MM.1S (cell line): ENCODE measurements at regions not wholly inside any gene's neighbourhood (a gene's known extent, or its start where the extent isn't known, plus 50 kb on each side); places are given as distances from the start of the nearest gene placed in this dataset.

ENCODE experiments used
- DNase-seq: peaks from one replicate; pipeline ENCODE4 v3.0.0-alpha.2; 2015
- H2AFZ ChIP-seq: fragments of 300-600 bp; sonication (generic); 2 replicates; pipeline ENCODE4 v1.6.0; 2016; ENCODE audit warnings: antibody characterized with exemption, low read length
- H3F3A ChIP-seq: fragments of 300-600 bp; sonication (generic); 2 replicates; pipeline ENCODE4 v1.6.1; 2016; ENCODE audit warnings: mild to moderate bottlenecking, antibody characterized with exemption, low read length, moderate library complexity, mixed read lengths; ENCODE audit not compliant: insufficient read depth
- H3K27ac ChIP-seq: fragments of 300-600 bp; sonication (generic); 2 replicates; pipeline ENCODE4 v1.5.1; 2016; ENCODE audit warnings: mild to moderate bottlenecking, low read length
- H3K27me3 ChIP-seq: fragments of 300-600 bp; sonication (generic); replicated peaks from 2 replicates; pipeline ENCODE4 v1.6.0; 2016; ENCODE audit warnings: low read length; ENCODE audit not compliant: insufficient read depth
- H3K36me3 ChIP-seq: fragments of 300-600 bp; sonication (generic); replicated peaks from 2 replicates; pipeline ENCODE4 v1.6.1; 2016; ENCODE audit warnings: mild to moderate bottlenecking, low read length, mixed read lengths; ENCODE audit not compliant: insufficient read depth
- H3K4me1 ChIP-seq: fragments of 300-600 bp; sonication (generic); 2 replicates; pipeline ENCODE4 v1.6.1; 2016; ENCODE audit warnings: low read length, mixed read lengths
- H3K4me2 ChIP-seq: fragments of 300-600 bp; sonication (generic); 2 replicates; pipeline ENCODE4 v1.6.0; 2016; ENCODE audit warnings: low read depth, low read length
- H3K4me3 ChIP-seq: fragments of 300-600 bp; sonication (generic); 2 replicates; pipeline ENCODE4 v1.5.1; 2016; ENCODE audit warnings: low read length, mixed read lengths
- H3K79me2 ChIP-seq: fragments of 300-600 bp; sonication (generic); 2 replicates; pipeline ENCODE4 v1.6.1; 2016; ENCODE audit warnings: mixed run types, low read length, mixed read lengths
- H3K9ac ChIP-seq: fragments of 300-600 bp; sonication (generic); 2 replicates; pipeline ENCODE4 v1.6.1; 2016; ENCODE audit warnings: low read length, mixed read lengths
- H3K9me2 ChIP-seq: fragments of 300-600 bp; sonication (generic); replicated peaks from 2 replicates; pipeline ENCODE4 v1.6.1; 2016; ENCODE audit warnings: mild to moderate bottlenecking, low read length, mixed read lengths; ENCODE audit not compliant: insufficient read depth
- H3K9me3 ChIP-seq: fragments of 300-600 bp; sonication (generic); replicated peaks from 2 replicates; pipeline ENCODE4 v1.6.1; 2016; ENCODE audit warnings: mild to moderate bottlenecking, low read length, mixed read lengths; ENCODE audit not compliant: insufficient read depth
- H4K20me1 ChIP-seq: fragments of 300-600 bp; sonication (generic); 2 replicates; pipeline ENCODE4 v1.6.1; 2016; ENCODE audit warnings: mild to moderate bottlenecking, low read length, moderate library complexity, mixed read lengths; ENCODE audit not compliant: insufficient read depth
- CTCF ChIP-seq: fragments of 300-600 bp; sonication (generic); IDR thresholded peaks from 2 replicates; pipeline ENCODE4 v1.5.1; 2016; ENCODE audit warnings: antibody characterized with exemption, low read length, mixed read lengths
- EZH2 ChIP-seq: fragments of 300-600 bp; sonication (generic); optimal IDR thresholded peaks from 2 replicates; pipeline ENCODE3; 2017; ENCODE audit warnings: low read depth, mild to moderate bottlenecking, antibody characterized with exemption, low read length, mixed read lengths
- EZH2phosphoT487 ChIP-seq: fragments of 300-600 bp; sonication (generic); IDR thresholded peaks from 2 replicates; pipeline ENCODE4 v1.6.1; 2018; ENCODE audit warnings: antibody characterized with exemption, low read length

- TF ChIP-seq EZH2: no peak
- TF ChIP-seq CTCF: no peak
- no peak for TF ChIP-seq EZH2phosphoT487
- H3K4me2 ChIP-seq: no peak overlapping the region
- no peaks in the 10 kb centered on the region for H3K4me1 ChIP-seq
- no peaks in the 10 kb centered on the region for H3K9me3 ChIP-seq
- H3K4me3 ChIP-seq: no peak overlapping the region
- H4K20me1 ChIP-seq: no peaks in the 10 kb centered on the region
- no peaks in the 10 kb centered on the region for H3F3A ChIP-seq
- DNase-seq: no peak
- H3K9ac ChIP-seq: no peak overlapping the region
- no peaks in the 10 kb centered on the region for H3K36me3 ChIP-seq
- peaks cover 62% of the 10 kb centered on the region for H3K27me3 ChIP-seq
- H2AFZ ChIP-seq: no peak overlapping the region
- no peaks in the 10 kb centered on the region for H3K9me2 ChIP-seq
- no peak overlapping the region for H3K27ac ChIP-seq
- H3K79me2 ChIP-seq: no peaks in the 10 kb centered on the region
These were observed 99.8 kb upstream of the PRR20G start for GRCh38 chr3:127387556-127388153.

GRCh38 chr3:127387119-127387518 is 99.3 kb upstream of the PRR20G start:
- Histone ChIP-seq H3K36me3 (no peaks in the 10 kb centered on the region), H3K27me3 (peaks cover 62% of the 10 kb centered on the region), H3K9ac (no peak overlapping the region), H3K4me2 (no peak overlapping the region), H3K79me2 (no peaks in the 10 kb centered on the region), H3K9me2 (no peaks in the 10 kb centered on the region), H4K20me1 (no peaks in the 10 kb centered on the region), H2AFZ (no peak overlapping the region), H3K4me3 (no peak overlapping the region), H3F3A (no peaks in the 10 kb centered on the region), H3K27ac (no peak overlapping the region), H3K9me3 (no peaks in the 10 kb centered on the region), H3K4me1 (no peaks in the 10 kb centered on the region)
- no peak for DNase-seq
- TF ChIP-seq CTCF (no peak), EZH2phosphoT487 (no peak), EZH2 (no peak)

- Histone ChIP-seq H2AFZ (no peak overlapping the region), H3K27me3 (peaks cover 62% of the 10 kb centered on the region), H3K4me2 (no peak overlapping the region), H3K9me2 (no peaks in the 10 kb centered on the region), H3K79me2 (no peaks in the 10 kb centered on the region), H3K9ac (no peak overlapping the region), H3K36me3 (no peaks in the 10 kb centered on the region), H3K27ac (no peak overlapping the region), H3K4me3 (no peak overlapping the region), H3K9me3 (no peaks in the 10 kb centered on the region), H3K4me1 (no peaks in the 10 kb centered on the region), H3F3A (no peaks in the 10 kb centered on the region), H4K20me1 (no peaks in the 10 kb centered on the region)
- no peak for DNase-seq
- no peak for TF ChIP-seq EZH2phosphoT487
- no peak for TF ChIP-seq CTCF
- no peak for TF ChIP-seq EZH2
These were observed 98.6 kb upstream of the PRR20G start for GRCh38 chr3:127386490-127386889.
